Peyer's patch (tissue), 4 donors: ENCODE measurements at regions not wholly inside any gene's neighbourhood (a gene's known extent, or its start where the extent isn't known, plus 50 kb on each side); places are given as distances from the start of the nearest gene placed in this dataset.

ENCODE experiments used
- DNase-seq, 3 donors: peaks; one replicate each; pipeline ENCODE4 v3.0.0-alpha.2; 2017 to 2019
- H3K27ac ChIP-seq, 4 donors: fragments of 200-600 bp; sonication (generic); one replicate each; pipeline ENCODE4 v1.5.1; 2016 to 2019
- H3K27me3 ChIP-seq, 2 donors: fragments of 200-600 bp; sonication (generic); one replicate each; pipeline ENCODE4 v1.5.1; 2019
- H3K36me3 ChIP-seq, 3 donors: fragments of 200-600 bp; sonication (generic); one replicate each; pipeline ENCODE4 v1.5.1; 2016 to 2019
- H3K4me1 ChIP-seq, 4 donors: fragments of 200-600 bp; sonication (generic); one replicate each; pipeline ENCODE4 v1.5.1; 2016 to 2019
- H3K4me3 ChIP-seq, 4 donors: fragments of 200-600 bp; sonication (generic); 1 replicate in 3 of 4; 2 replicates in 1 of 4; pipeline ENCODE4 v1.5.1; 2016 to 2019; ENCODE audit warnings: mild to moderate bottlenecking in 1 of 4
- H3K9me3 ChIP-seq, 4 donors: fragments of 200-600 bp; sonication (generic); one replicate each; pipeline ENCODE4 v1.5.1; 2016 to 2019; ENCODE audit warnings: mild to moderate bottlenecking in 1 of 4
- POLR2A ChIP-seq, 2 donors: fragments of 450-650 bp; IDR thresholded peaks; one replicate each; pipeline ENCODE4 v1.5.1; 2017; ENCODE audit warnings: antibody characterized with exemption in 2 of 2, mild to moderate bottlenecking in 2 of 2, moderate library complexity in 2 of 2
- TF ChIP-seq, protein P1 (sequence below), 6 experiments: fragments of 450-650 bp in 4 of 6; fragments of 200-600 bp in 2 of 6; sonication (generic) in 1 of 6; IDR thresholded peaks; one replicate each; pipeline ENCODE4 v1.5.1; 2017 to 2019; ENCODE audit warnings: antibody characterized with exemption in 6 of 6, mild to moderate bottlenecking in 3 of 6, moderate library complexity in 1 of 6

DNA sequence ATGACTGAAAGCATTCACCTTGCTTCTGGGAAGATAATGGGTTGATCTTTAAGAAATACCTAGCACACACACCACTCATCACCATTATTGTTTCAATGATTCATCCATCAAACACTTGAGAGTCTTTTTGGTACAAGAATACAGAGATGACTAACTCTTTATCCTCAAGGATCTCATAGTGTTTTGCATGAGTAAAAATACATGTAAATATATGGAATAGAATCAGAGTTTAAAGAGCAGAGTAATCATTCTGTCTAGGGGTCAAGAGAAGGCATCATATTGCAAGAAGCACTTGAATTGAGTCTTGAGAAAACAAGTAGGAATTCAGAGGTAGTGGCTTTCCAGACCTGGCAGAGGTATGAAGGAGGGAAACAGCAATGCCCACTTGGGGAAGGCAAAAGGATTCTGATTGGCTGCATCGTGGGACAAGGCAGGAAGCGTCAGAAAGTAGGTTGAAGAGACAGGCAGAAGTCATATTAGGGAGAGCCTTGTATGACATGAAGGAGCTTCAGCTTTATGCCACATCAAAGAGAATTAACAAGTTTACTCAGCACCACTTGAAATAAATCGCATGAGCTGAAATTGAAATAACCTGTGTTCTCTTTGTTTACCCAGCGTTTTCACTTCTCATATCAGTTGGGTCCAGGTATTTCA is 542.5 kb downstream of the TLE1 start:
- no peaks in the 10 kb centered on the region for H3K9me3 ChIP-seq
- no peaks in the 10 kb centered on the region for H3K36me3 ChIP-seq
- H3K4me1 ChIP-seq: no peaks in the 10 kb centered on the region
- H3K27ac ChIP-seq: no peak overlapping the region
- no peak for TF ChIP-seq POLR2A (IDR thresholded peaks at IDR 0.05)
- no peak overlapping the region for H3K4me3 ChIP-seq
- no peak for DNase-seq
- no peaks in the 10 kb centered on the region for H3K27me3 ChIP-seq

DNA sequence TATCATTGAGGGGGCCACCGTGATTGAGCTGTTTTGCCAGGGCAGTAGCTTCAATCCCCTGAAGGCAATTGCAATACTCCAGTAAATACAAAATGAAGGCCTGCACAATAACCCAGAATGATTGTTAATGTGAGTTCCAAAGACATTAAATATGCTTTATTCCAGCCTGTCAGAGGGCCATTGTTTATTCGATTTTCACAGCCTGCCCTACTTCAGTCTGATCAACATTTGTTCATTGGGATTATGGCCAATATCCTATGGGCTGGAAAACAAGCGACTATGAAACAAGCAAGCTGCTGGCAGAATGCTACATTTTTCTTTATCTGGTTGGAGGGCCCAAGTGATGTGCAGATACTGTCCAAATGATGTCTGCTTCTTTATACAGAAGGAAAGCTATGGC is 543.1 kb downstream of the TLE1 start:
- Histone ChIP-seq H3K9me3 (no peaks in the 10 kb centered on the region), H3K27me3 (no peaks in the 10 kb centered on the region), H3K27ac (no peak overlapping the region), H3K4me3 (no peak overlapping the region), H3K36me3 (no peaks in the 10 kb centered on the region), H3K4me1 (no peaks in the 10 kb centered on the region)
- DNase-seq: no peak
- TF ChIP-seq POLR2A (IDR thresholded peaks at IDR 0.05): no peak
- TF ChIP-seq, protein P1, sequence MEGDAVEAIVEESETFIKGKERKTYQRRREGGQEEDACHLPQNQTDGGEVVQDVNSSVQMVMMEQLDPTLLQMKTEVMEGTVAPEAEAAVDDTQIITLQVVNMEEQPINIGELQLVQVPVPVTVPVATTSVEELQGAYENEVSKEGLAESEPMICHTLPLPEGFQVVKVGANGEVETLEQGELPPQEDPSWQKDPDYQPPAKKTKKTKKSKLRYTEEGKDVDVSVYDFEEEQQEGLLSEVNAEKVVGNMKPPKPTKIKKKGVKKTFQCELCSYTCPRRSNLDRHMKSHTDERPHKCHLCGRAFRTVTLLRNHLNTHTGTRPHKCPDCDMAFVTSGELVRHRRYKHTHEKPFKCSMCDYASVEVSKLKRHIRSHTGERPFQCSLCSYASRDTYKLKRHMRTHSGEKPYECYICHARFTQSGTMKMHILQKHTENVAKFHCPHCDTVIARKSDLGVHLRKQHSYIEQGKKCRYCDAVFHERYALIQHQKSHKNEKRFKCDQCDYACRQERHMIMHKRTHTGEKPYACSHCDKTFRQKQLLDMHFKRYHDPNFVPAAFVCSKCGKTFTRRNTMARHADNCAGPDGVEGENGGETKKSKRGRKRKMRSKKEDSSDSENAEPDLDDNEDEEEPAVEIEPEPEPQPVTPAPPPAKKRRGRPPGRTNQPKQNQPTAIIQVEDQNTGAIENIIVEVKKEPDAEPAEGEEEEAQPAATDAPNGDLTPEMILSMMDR (IDR thresholded peaks at IDR 0.05): no peak

DNA sequence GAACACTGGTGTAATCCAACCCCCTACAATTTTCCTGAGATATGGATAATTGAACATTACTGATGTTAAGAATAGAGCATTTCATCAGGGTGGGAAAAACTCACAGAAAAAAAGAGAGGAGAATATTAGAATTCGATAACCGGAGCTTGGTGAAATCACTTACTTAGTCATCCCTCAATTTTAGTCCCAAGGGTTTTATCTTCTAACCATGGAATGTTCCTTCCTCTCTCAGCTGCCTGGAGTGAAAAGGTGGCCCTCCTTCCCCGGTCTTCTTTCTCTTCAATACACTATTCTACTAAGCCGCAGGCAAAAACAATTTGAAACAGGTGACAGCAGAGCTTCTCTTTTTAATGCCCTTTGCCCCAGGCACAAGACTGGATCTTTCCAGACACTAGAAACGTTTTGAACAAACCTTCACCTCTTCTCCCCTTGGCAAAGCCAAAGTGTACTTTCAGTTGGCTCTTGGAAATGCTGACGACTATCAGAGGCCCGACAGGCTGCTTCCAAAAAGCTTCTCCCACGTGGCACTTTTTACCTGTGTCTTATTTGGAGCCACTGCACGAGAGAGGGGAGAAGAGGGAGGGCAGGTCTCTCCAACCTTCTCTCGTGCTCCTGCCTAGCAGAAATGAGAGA is 543.9 kb downstream of the TLE1 start:
- H3K4me1 ChIP-seq: no peaks in the 10 kb centered on the region
- DNase-seq: no peak
- no peaks in the 10 kb centered on the region for H3K27me3 ChIP-seq
- H3K27ac ChIP-seq: no peak overlapping the region
- TF ChIP-seq POLR2A (IDR thresholded peaks at IDR 0.05): no peak
- TF ChIP-seq, protein P1 (IDR thresholded peaks at IDR 0.05): no peak
- no peaks in the 10 kb centered on the region for H3K36me3 ChIP-seq
- H3K9me3 ChIP-seq: no peaks in the 10 kb centered on the region
- H3K4me3 ChIP-seq: no peak overlapping the region

DNA sequence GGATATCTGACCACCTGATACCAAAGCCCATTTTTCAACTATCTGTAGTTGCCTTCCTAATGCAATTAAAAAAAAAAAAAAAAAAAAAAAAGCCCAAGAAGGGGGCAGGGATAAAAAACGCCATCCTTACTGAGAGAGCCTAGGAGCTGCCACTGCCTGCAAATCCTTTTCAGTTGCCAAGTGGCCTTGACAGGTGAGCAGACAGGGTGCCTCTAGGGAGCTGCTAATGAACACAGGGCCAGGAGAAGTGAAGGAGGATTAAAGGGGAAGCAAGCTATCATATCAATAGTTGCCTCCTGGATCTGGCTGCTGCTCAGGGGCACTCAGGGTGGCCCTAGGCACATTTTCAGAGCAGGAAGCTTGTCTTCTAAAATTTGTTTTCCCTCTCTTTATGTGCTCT is 547.4 kb downstream of the TLE1 start:
- no peak overlapping the region for H3K4me3 ChIP-seq
- no peaks in the 10 kb centered on the region for H3K27me3 ChIP-seq
- H3K9me3 ChIP-seq: no peaks in the 10 kb centered on the region
- H3K4me1 ChIP-seq: no peaks in the 10 kb centered on the region
- no peak overlapping the region for H3K27ac ChIP-seq
- TF ChIP-seq, protein P1 (IDR thresholded peaks at IDR 0.05): no peak
- TF ChIP-seq POLR2A (IDR thresholded peaks at IDR 0.05): no peak
- no peak for DNase-seq
- no peaks in the 10 kb centered on the region for H3K36me3 ChIP-seq

DNA sequence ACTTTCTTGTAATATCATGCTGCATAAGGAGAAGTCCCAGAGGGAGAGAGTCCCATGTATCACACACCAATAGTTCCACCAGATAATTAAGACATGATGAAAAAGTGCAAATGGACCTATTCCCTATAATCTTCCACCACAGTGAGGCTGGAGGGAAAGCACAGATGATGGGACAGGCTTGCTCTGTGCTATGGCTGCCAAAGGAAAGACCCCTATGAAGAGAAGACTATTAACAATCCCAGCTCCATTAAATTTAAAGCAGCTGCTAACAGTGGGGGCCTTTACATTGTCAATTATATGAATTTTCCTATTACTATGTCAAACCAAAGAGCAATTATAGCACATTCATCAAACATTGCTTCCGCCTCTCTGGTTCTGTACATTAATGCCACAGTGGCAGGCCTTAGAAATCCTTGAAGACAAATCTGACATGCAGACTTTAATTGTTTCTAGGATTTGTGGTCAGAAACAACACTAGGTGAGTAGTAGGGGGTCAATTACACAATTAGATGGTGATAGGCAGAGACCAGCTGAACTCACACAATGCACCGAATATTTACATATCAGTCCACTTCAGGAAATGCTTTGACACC is 551.3 kb downstream of the TLE1 start:
- Histone ChIP-seq H3K27me3 (no peaks in the 10 kb centered on the region), H3K4me1 (no peaks in the 10 kb centered on the region), H3K9me3 (no peaks in the 10 kb centered on the region), H3K27ac (no peak overlapping the region), H3K4me3 (no peak overlapping the region), H3K36me3 (no peaks in the 10 kb centered on the region)
- no peak for DNase-seq
- TF ChIP-seq, protein P1 (IDR thresholded peaks at IDR 0.05): no peak
- no peak for TF ChIP-seq POLR2A (IDR thresholded peaks at IDR 0.05)

DNA sequence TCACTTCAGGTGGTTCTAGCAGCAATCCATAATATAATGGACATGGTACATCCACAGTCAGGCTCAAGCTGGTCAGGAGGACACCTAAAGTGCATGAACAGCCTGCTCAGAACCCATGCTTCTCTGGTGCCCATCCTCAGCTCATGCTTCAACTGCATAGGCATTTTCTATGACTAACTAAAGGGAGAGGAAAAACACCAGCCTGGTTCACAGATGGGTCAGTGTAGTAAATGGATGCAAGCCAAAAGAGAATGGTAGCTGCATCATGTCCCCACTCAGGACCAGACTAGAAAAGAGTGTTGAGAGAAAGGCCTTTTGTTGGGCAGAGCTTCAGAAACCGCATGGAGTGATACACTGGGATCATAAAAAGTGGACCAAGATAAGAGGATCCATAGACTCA is 556.6 kb downstream of the TLE1 start:
- no peaks in the 10 kb centered on the region for H3K4me1 ChIP-seq
- H3K27me3 ChIP-seq: no peaks in the 10 kb centered on the region
- DNase-seq: no peak
- TF ChIP-seq, protein P1 (IDR thresholded peaks at IDR 0.05): no peak
- H3K36me3 ChIP-seq: no peaks in the 10 kb centered on the region
- H3K9me3 ChIP-seq: no peaks in the 10 kb centered on the region
- H3K4me3 ChIP-seq: no peak overlapping the region
- no peak overlapping the region for H3K27ac ChIP-seq
